IMR-90 (cell line): ENCODE measurements at regions not wholly inside any gene's neighbourhood (a gene's known extent, or its start where the extent isn't known, plus 50 kb on each side); places are given as distances from the start of the nearest gene placed in this dataset.
"Not testable (repeated sequence)": the region's sequence is repeated elsewhere in the genome, so short reads cannot be mapped to it uniquely, and the experiment has no call there.

Experiments used
- ATAC-seq: fragments of 200-7000 bp; cut with Tn5 transposase; 2 replicates; pipeline ENCODE4 v1.9.1; 2020; ENCODE audit warnings: low read depth, mild to moderate bottlenecking, moderate library complexity
- BruUV-seq: library from RNA; stranded (reverse); fragments of 400-500 nt; replicated peaks from 2 replicates; lab custom pipeline; 2021; lab: Mats Ljungman, UMichigan
- CTCF ChIA-PET: fragments of 300-600 bp; formaldehyde crosslinking; extraction: SDS; loops from one replicate; lab custom pipeline; 2021; ENCODE audit warnings: antibody characterized with exemption; lab: Yijun Ruan, JAX
- POLR2A ChIA-PET: fragments of 300-600 bp; sonication (Branson Sonifier 250); formaldehyde crosslinking; loops from one replicate; lab custom pipeline; 2022; ENCODE audit warnings: antibody characterized with exemption; ENCODE audit not compliant: unreplicated experiment; lab: Charles Lee
- DNase-seq: peaks from one replicate; pipeline ENCODE4 v3.0.0; 2013
- H2AFZ ChIP-seq: replicated peaks from 2 replicates; pipeline ENCODE3; 2013; ENCODE audit warnings: low read length, mild to moderate bottlenecking; ENCODE audit not compliant: poor library complexity
- H2AK5ac ChIP-seq: 2 replicates; pipeline ENCODE4 v1.6.1; 2013; ENCODE audit warnings: low read depth, low read length, inconsistent platforms
- H2AK9ac ChIP-seq: replicated peaks from 2 replicates; pipeline ENCODE3; 2013; ENCODE audit warnings: mild to moderate bottlenecking, low read depth, low read length, moderate library complexity; ENCODE audit not compliant: poor library complexity
- H2BK120ac ChIP-seq: 2 replicates; pipeline ENCODE4 v1.6.1; 2013; ENCODE audit warnings: low read depth, low read length, inconsistent platforms
- H2BK15ac ChIP-seq: 3 replicates; pipeline ENCODE4 v1.6.1; 2013; ENCODE audit warnings: low read depth, low read length, inconsistent platforms
- H2BK20ac ChIP-seq: 2 replicates; pipeline ENCODE4 v1.6.1; 2013; ENCODE audit warnings: low read depth, mild to moderate bottlenecking, inconsistent platforms, low read length, moderate library complexity
- H2BK5ac ChIP-seq: 2 replicates; pipeline ENCODE4 v1.6.1; 2013; ENCODE audit warnings: mild to moderate bottlenecking, low read depth, low read length, inconsistent platforms; ENCODE audit not compliant: poor library complexity, severe bottlenecking
- H3K14ac ChIP-seq: replicated peaks from 2 replicates; pipeline ENCODE4 v1.6.1; 2013; ENCODE audit warnings: low read depth, low read length, inconsistent platforms
- H3K18ac ChIP-seq: 2 replicates; pipeline ENCODE4 v1.6.1; 2013; ENCODE audit warnings: low read depth, low read length, control low read depth
- H3K23ac ChIP-seq: 2 replicates; pipeline ENCODE4 v1.6.1; 2013; ENCODE audit warnings: low read depth, low read length, inconsistent platforms
- H3K27ac ChIP-seq: 2 replicates; pipeline ENCODE4 v1.5.1; 2013; ENCODE audit warnings: mild to moderate bottlenecking, control low read depth, low read length; ENCODE audit not compliant: insufficient read depth
- H3K27me3 ChIP-seq: 2 replicates; pipeline ENCODE4 v1.6.1; 2013; ENCODE audit warnings: low read length; ENCODE audit not compliant: control insufficient read depth, insufficient read depth
- H3K36me3 ChIP-seq: 2 replicates; pipeline ENCODE4 v1.6.1; 2013; ENCODE audit warnings: low read length, mixed read lengths; ENCODE audit not compliant: control insufficient read depth, insufficient read depth
- H3K4ac ChIP-seq: 2 replicates; pipeline ENCODE4 v1.6.1; 2013; ENCODE audit warnings: low read depth, low read length, inconsistent platforms
- H3K4me1 ChIP-seq: 2 replicates; pipeline ENCODE4 v1.6.1; 2013; ENCODE audit warnings: low read length, mixed read lengths; ENCODE audit not compliant: control insufficient read depth, insufficient read depth
- H3K4me2 ChIP-seq: 2 replicates; pipeline ENCODE4 v1.6.1; 2013; ENCODE audit warnings: low read depth, mild to moderate bottlenecking, control low read depth, low read length, moderate library complexity
- H3K4me3 ChIP-seq: 2 replicates; pipeline ENCODE4 v1.5.1; 2013; ENCODE audit warnings: low read depth, mild to moderate bottlenecking, control low read depth, low read length, moderate library complexity; ENCODE audit not compliant: insufficient read depth
- H3K56ac ChIP-seq: 2 replicates; pipeline ENCODE4 v1.6.1; 2013; ENCODE audit warnings: low read length, inconsistent platforms; ENCODE audit not compliant: insufficient read depth; ENCODE audit errors: extremely low read depth
- H3K79me1 ChIP-seq, 2 experiments: 2 replicates each; pipeline ENCODE4 v1.6.1; 2013; ENCODE audit warnings: low read length in 2 of 2, inconsistent platforms in 1 of 2, low read depth in 1 of 2
- H3K9ac ChIP-seq: 2 replicates; pipeline ENCODE4 v1.6.1; 2013; ENCODE audit warnings: low read depth, low read length, control low read depth
- H3K9me1 ChIP-seq: 2 replicates; pipeline ENCODE4 v1.6.1; 2013; ENCODE audit warnings: low read length, inconsistent platforms; ENCODE audit not compliant: insufficient read depth
- H3K9me3 ChIP-seq: 2 replicates; pipeline ENCODE4 v1.6.1; 2013; ENCODE audit warnings: low read length; ENCODE audit not compliant: control insufficient read depth, insufficient read depth
- H4K20me1 ChIP-seq: 2 replicates; pipeline ENCODE4 v1.6.1; 2013; ENCODE audit warnings: low read length, inconsistent platforms; ENCODE audit not compliant: insufficient read depth
- H4K5ac ChIP-seq: 2 replicates; pipeline ENCODE4 v1.6.1; 2013; ENCODE audit warnings: mild to moderate bottlenecking, low read depth, low read length, control low read depth
- H4K8ac ChIP-seq, 2 experiments: 2 replicates each; pipeline ENCODE4 v1.6.1; 2013; ENCODE audit warnings: low read depth in 2 of 2, low read length in 2 of 2, control low read depth in 1 of 2, inconsistent platforms in 1 of 2
- H4K91ac ChIP-seq: 2 replicates; pipeline ENCODE4 v1.6.1; 2013; ENCODE audit warnings: low read depth, low read length, inconsistent platforms; ENCODE audit not compliant: insufficient read depth
- WGBS, 2 experiments: methylation state at CpG; one replicate each; pipeline versions ENCODE4 v1.1.5 to v1.1.7; 2013; ENCODE audit warnings: missing lambda C conversion rate in 2 of 2; ENCODE audit not compliant: insufficient read length in 1 of 2; ENCODE audit errors: extremely low coverage in 2 of 2; 5-methylcytosine and 5-hydroxymethylcytosine counted together
- dilution Hi-C: fragments of 300-500 bp; cut with HindIII; formaldehyde crosslinking; loops from one replicate; pipeline ENCODE4 v1.14.3; 2018; ENCODE audit warnings: low sequenced_read_pairs; ENCODE audit not compliant: unreplicated experiment
- in situ Hi-C: fragments of 300-500 bp; cut with MboI; formaldehyde crosslinking; loops from 3 replicates; pipeline ENCODE4 v1.14.3; 2019; ENCODE audit warnings: low sequenced_read_pairs, inconsistent platforms, mixed read lengths
- intact Hi-C: fragments of 100-400 bp; cut with micrococcal nuclease; formaldehyde crosslinking; loops from 2 replicates; pipeline ENCODE4 v1.10.0; 2022

GRCh38 chr9:41367301-41367700, 178.2 kb upstream of the ZNG1F start:
- H3K36me3 ChIP-seq, DNase-seq, H2BK15ac ChIP-seq, H2AFZ ChIP-seq, H3K27me3 ChIP-seq, H3K9me3 ChIP-seq, H2BK20ac ChIP-seq, H3K9me1 ChIP-seq, H4K8ac ChIP-seq, intact Hi-C loops, H3K4ac ChIP-seq, H4K5ac ChIP-seq, H2AK9ac ChIP-seq, CTCF ChIA-PET, H3K4me3 ChIP-seq, H3K56ac ChIP-seq, H3K4me2 ChIP-seq, BruUV-seq, H3K14ac ChIP-seq, H3K9ac ChIP-seq, ATAC-seq, H2AK5ac ChIP-seq, H2BK5ac ChIP-seq, H3K18ac ChIP-seq, H4K91ac ChIP-seq, H2BK120ac ChIP-seq, H3K23ac ChIP-seq, H3K4me1 ChIP-seq, dilution Hi-C loops, POLR2A ChIA-PET, H4K20me1 ChIP-seq, H3K79me1 ChIP-seq, in situ Hi-C loops, H3K27ac ChIP-seq: not testable (repeated sequence)
- no CpG with 5 or more reads among the region's 3 CpGs for whole genome bisulfite sequencing, 2 experiments

DNA sequence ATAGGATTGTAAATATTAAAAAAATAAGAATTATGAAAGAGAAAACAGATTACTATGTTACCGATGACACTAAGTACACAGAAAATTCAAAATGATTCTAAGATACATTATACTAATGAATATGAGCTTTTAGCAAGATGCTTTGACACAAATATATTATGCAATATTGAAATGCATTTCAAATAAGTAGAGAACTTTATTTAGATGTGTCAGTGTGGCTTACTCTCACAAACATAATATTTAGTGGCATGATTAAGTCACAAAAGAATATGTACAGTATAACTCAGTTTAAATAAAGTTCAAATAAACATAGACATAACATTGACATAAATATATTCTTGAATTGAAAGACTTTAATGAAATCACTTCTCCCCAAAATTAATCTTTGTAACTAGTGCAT, 172.7 kb upstream of the ZNG1F start:
- BruUV-seq, dilution Hi-C loops, H3K36me3 ChIP-seq, H3K27me3 ChIP-seq, H4K8ac ChIP-seq, H3K4me2 ChIP-seq, H2BK20ac ChIP-seq, POLR2A ChIA-PET, H3K56ac ChIP-seq, CTCF ChIA-PET, H3K4me3 ChIP-seq, DNase-seq, H3K4me1 ChIP-seq, in situ Hi-C loops, intact Hi-C loops, H2BK15ac ChIP-seq, H3K9me3 ChIP-seq, H3K4ac ChIP-seq, H3K9me1 ChIP-seq, H4K5ac ChIP-seq, H3K14ac ChIP-seq, ATAC-seq, H4K91ac ChIP-seq, H2AK5ac ChIP-seq, H2AFZ ChIP-seq, H2BK5ac ChIP-seq, H3K9ac ChIP-seq, H3K27ac ChIP-seq, H3K18ac ChIP-seq, H2BK120ac ChIP-seq, H3K79me1 ChIP-seq, H3K23ac ChIP-seq, H2AK9ac ChIP-seq, H4K20me1 ChIP-seq: not testable (repeated sequence)
- no CpG with 5 or more reads among the region's 1 CpG for WGBS, 2 experiments
